ENCODE measurements at regions not wholly inside any gene's neighbourhood (a gene's known extent, or its start where the extent isn't known, plus 50 kb on each side); places are given as distances from the start of the nearest gene placed in this dataset.

DNA sequence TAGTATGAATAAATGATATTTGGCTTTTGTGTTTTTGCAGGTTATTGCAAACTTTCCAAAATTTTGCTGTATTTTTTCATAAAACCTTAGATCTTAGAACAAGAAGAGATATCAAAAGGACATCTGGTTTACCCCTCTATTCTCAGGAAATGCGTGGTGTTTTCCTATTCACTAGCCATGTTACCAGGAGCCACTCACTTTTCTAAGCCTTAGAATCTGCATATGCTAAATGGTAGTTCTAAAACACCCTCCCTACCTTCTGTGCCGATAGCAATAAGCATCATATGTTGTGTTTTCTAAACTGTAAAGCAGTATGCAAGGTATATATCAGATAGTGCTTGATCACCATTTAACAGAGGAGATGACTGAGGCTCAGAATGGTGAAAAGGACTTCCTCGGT lies 715.0 kb upstream of the CELF2 start:
- no peaks in the 10 kb centered on the region for H3K36me3 ChIP-seq (ENCODE audit: control insufficient read depth, low read length)
- no peaks in the 10 kb centered on the region for H3K27me3 ChIP-seq (ENCODE audit: control insufficient read depth, low read length)
- no peaks in the 10 kb centered on the region for H3K79me2 ChIP-seq (ENCODE audit: control insufficient read depth, low read length)
- H3K4me1 ChIP-seq (ENCODE audit: control insufficient read depth, low read length), result no peaks in the 10 kb centered on the region
- H3K4me2 ChIP-seq (ENCODE audit: low read length), result no peak overlapping the region
- no peaks in the 10 kb centered on the region for H3K9me2 ChIP-seq (replicated peaks; ENCODE audit: control insufficient read depth, low read length)
- H3F3A ChIP-seq (ENCODE audit: control insufficient read depth, insufficient read depth), result no peaks in the 10 kb centered on the region
- TF ChIP-seq EZH2phosphoT487 (IDR thresholded peaks at IDR 0.05; ENCODE audit: borderline replicate concordance, low read length), result no peak
- TF ChIP-seq, protein P1, sequence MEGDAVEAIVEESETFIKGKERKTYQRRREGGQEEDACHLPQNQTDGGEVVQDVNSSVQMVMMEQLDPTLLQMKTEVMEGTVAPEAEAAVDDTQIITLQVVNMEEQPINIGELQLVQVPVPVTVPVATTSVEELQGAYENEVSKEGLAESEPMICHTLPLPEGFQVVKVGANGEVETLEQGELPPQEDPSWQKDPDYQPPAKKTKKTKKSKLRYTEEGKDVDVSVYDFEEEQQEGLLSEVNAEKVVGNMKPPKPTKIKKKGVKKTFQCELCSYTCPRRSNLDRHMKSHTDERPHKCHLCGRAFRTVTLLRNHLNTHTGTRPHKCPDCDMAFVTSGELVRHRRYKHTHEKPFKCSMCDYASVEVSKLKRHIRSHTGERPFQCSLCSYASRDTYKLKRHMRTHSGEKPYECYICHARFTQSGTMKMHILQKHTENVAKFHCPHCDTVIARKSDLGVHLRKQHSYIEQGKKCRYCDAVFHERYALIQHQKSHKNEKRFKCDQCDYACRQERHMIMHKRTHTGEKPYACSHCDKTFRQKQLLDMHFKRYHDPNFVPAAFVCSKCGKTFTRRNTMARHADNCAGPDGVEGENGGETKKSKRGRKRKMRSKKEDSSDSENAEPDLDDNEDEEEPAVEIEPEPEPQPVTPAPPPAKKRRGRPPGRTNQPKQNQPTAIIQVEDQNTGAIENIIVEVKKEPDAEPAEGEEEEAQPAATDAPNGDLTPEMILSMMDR (IDR thresholded peaks at IDR 0.05; ENCODE audit: low read depth, low read length, poor library complexity, severe bottlenecking), result no peak
- H3K4me3 ChIP-seq (ENCODE audit: low read length), result no peak overlapping the region
- no peaks in the 10 kb centered on the region for H4K20me1 ChIP-seq (ENCODE audit: control insufficient read depth, insufficient read depth, low read depth, low read length)
- no peak overlapping the region for H3K27ac ChIP-seq (ENCODE audit: low read depth, low read length)
- H3K9me3 ChIP-seq (ENCODE audit: control insufficient read depth, insufficient read depth, low read length), result no peaks in the 10 kb centered on the region

DNA sequence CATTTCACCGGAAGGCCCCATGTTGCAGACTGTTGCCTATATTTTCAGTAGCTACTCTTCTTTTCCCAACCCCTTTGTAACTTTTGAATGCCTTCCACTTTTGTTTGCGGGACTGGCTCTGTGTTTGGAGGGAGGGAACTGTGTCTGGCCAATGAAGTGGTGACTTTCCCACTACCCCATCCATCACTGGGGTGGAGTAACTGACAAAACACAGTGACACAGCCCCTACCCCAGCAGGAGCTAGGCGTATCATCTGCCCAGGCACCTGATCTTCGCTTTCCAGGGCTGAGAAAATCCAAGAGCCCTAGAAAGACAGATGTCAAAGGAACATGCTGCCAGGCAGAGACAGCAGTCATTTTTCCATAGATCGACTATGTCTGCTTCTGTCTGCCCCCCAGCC lies 710.6 kb upstream of the CELF2 start:
- Histone ChIP-seq H3K4me1 (ENCODE audit: control insufficient read depth, low read length) (no peaks in the 10 kb centered on the region), H4K20me1 (ENCODE audit: control insufficient read depth, insufficient read depth, low read depth, low read length) (no peaks in the 10 kb centered on the region)

DNA sequence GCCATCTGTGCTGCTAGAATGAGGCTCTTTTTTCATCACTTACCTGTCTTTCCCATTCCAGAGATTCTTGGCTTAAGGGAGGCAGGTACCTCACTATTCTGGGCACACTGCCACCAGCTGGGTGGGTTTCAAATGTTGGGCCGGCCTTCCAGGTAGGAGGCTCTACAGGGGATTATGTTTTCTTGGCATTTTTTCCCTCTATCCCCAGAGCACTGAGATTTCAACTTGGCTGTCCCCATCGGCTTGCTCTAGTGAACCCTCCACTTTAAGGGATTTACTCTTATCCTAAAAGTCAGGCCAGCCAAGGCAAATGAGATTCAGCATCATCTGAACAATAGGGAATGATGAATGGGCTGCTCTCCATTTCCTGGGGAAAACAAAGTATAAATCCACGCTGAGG lies 710.1 kb upstream of the CELF2 start:
- no peaks in the 10 kb centered on the region for H4K20me1 ChIP-seq (ENCODE audit: control insufficient read depth, insufficient read depth, low read depth, low read length)
- H3K36me3 ChIP-seq (ENCODE audit: control insufficient read depth, low read length), result no peaks in the 10 kb centered on the region
- no peaks in the 10 kb centered on the region for H3K79me2 ChIP-seq (ENCODE audit: control insufficient read depth, low read length)
- H3K27ac ChIP-seq (ENCODE audit: low read depth, low read length), result no peak overlapping the region
- H3K4me1 ChIP-seq (ENCODE audit: control insufficient read depth, low read length), result no peaks in the 10 kb centered on the region
- H3F3A ChIP-seq (ENCODE audit: control insufficient read depth, insufficient read depth), result no peaks in the 10 kb centered on the region
- no peak overlapping the region for H3K4me2 ChIP-seq (ENCODE audit: low read length)
- H3K4me3 ChIP-seq (ENCODE audit: low read length), result no peak overlapping the region
- no peaks in the 10 kb centered on the region for H3K27me3 ChIP-seq (ENCODE audit: control insufficient read depth, low read length)
- no peaks in the 10 kb centered on the region for H3K9me3 ChIP-seq (ENCODE audit: control insufficient read depth, insufficient read depth, low read length)
- no peak for TF ChIP-seq EZH2phosphoT487 (IDR thresholded peaks at IDR 0.05; ENCODE audit: borderline replicate concordance, low read length)
- TF ChIP-seq, protein P1 (IDR thresholded peaks at IDR 0.05; ENCODE audit: low read depth, low read length, poor library complexity, severe bottlenecking), result no peak
- no peaks in the 10 kb centered on the region for H3K9me2 ChIP-seq (replicated peaks; ENCODE audit: control insufficient read depth, low read length)

More for the DNA sequence above, 710.6 kb upstream of the CELF2 start:
- Histone ChIP-seq H3K27me3 (ENCODE audit: control insufficient read depth, low read length) (no peaks in the 10 kb centered on the region), H3K79me2 (ENCODE audit: control insufficient read depth, low read length) (no peaks in the 10 kb centered on the region), H3K27ac (ENCODE audit: low read depth, low read length) (no peak overlapping the region), H3K36me3 (ENCODE audit: control insufficient read depth, low read length) (no peaks in the 10 kb centered on the region), H3F3A (ENCODE audit: control insufficient read depth, insufficient read depth) (no peaks in the 10 kb centered on the region), H3K4me3 (ENCODE audit: low read length) (no peak overlapping the region), H3K9me3 (ENCODE audit: control insufficient read depth, insufficient read depth, low read length) (no peaks in the 10 kb centered on the region), H3K4me2 (ENCODE audit: low read length) (no peak overlapping the region), H3K9me2 (replicated peaks; ENCODE audit: control insufficient read depth, low read length) (no peaks in the 10 kb centered on the region)
- no peak for TF ChIP-seq EZH2phosphoT487 (IDR thresholded peaks at IDR 0.05; ENCODE audit: borderline replicate concordance, low read length)
- TF ChIP-seq, protein P1 (IDR thresholded peaks at IDR 0.05; ENCODE audit: low read depth, low read length, poor library complexity, severe bottlenecking), result no peak

DNA sequence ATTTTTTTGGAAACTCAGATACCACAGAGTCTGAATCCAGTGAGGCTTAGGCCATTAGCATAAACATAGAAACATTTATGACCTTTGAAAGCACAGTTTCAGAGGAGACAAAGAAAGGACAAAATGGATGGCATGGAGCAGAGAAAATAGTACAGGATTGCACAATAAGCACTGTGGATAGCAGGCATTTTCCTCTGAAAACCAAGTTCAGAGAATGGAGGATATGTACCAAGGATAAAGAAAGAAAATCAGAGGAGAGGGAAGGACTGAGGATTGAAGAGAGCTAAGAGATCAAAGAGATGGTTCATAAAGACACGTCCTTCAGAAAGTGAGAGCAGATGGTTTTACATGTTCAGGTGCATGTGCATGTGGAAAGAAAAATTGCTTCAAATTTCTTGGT lies 707.2 kb upstream of the CELF2 start:
- no peaks in the 10 kb centered on the region for H4K20me1 ChIP-seq (ENCODE audit: control insufficient read depth, insufficient read depth, low read depth, low read length)
- no peak overlapping the region for H3K4me2 ChIP-seq (ENCODE audit: low read length)
- no peaks in the 10 kb centered on the region for H3K36me3 ChIP-seq (ENCODE audit: control insufficient read depth, low read length)
- no peaks in the 10 kb centered on the region for H3K27me3 ChIP-seq (ENCODE audit: control insufficient read depth, low read length)
- no peaks in the 10 kb centered on the region for H3K9me2 ChIP-seq (replicated peaks; ENCODE audit: control insufficient read depth, low read length)
- H3K79me2 ChIP-seq (ENCODE audit: control insufficient read depth, low read length), result no peaks in the 10 kb centered on the region
- no peak for TF ChIP-seq EZH2phosphoT487 (IDR thresholded peaks at IDR 0.05; ENCODE audit: borderline replicate concordance, low read length)
- TF ChIP-seq, protein P1 (IDR thresholded peaks at IDR 0.05; ENCODE audit: low read depth, low read length, poor library complexity, severe bottlenecking), result no peak
- no peaks in the 10 kb centered on the region for H3K4me1 ChIP-seq (ENCODE audit: control insufficient read depth, low read length)
- no peaks in the 10 kb centered on the region for H3F3A ChIP-seq (ENCODE audit: control insufficient read depth, insufficient read depth)
- H3K9me3 ChIP-seq (ENCODE audit: control insufficient read depth, insufficient read depth, low read length), result no peaks in the 10 kb centered on the region
- H3K27ac ChIP-seq (ENCODE audit: low read depth, low read length), result no peak overlapping the region
- H3K4me3 ChIP-seq (ENCODE audit: low read length), result no peak overlapping the region

All from DOHH2 (cell line).